ENCODE measurements at regions not wholly inside any gene's neighbourhood (a gene's known extent, or its start where the extent isn't known, plus 50 kb on each side); places are given as distances from the start of the nearest gene placed in this dataset.
A peak's percentile ranks its signal among the peaks of the same experiment; 100 is the strongest.

DNA sequence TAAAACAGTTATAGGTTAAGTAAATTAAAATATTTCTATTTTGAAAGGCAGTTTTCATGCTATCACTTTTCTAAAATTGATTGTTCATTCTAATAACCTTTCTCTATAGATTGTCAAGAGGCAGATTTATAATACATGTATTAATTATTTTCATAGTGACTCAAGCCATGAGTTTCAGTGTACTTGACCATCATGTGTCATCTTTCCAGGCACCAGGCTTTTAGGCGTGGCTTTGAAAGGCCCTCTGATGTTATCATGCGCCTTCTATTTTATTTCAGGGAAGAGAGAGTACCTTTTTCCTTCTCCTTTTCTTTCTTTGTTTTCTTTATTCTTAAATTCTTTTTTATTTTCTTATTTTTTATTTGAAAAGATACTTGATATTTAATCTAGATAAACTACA lies 128.3 kb upstream of the ETAA1 start:
- TF ChIP-seq POLR2A (IDR thresholded peaks at IDR 0.05; ENCODE audit: low read depth, low read length), result no peak
- no peak for TF ChIP-seq EZH2 (IDR thresholded peaks at IDR 0.05; ENCODE audit: borderline replicate concordance, low read depth, low read length, severe bottlenecking)
- TF ChIP-seq, protein P1, sequence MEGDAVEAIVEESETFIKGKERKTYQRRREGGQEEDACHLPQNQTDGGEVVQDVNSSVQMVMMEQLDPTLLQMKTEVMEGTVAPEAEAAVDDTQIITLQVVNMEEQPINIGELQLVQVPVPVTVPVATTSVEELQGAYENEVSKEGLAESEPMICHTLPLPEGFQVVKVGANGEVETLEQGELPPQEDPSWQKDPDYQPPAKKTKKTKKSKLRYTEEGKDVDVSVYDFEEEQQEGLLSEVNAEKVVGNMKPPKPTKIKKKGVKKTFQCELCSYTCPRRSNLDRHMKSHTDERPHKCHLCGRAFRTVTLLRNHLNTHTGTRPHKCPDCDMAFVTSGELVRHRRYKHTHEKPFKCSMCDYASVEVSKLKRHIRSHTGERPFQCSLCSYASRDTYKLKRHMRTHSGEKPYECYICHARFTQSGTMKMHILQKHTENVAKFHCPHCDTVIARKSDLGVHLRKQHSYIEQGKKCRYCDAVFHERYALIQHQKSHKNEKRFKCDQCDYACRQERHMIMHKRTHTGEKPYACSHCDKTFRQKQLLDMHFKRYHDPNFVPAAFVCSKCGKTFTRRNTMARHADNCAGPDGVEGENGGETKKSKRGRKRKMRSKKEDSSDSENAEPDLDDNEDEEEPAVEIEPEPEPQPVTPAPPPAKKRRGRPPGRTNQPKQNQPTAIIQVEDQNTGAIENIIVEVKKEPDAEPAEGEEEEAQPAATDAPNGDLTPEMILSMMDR (IDR thresholded peaks at IDR 0.05; ENCODE audit: extremely low read depth in 1 of 2, insufficient read depth in 1 of 2, low read depth in 1 of 2, low read length in 2 of 2), result no peak
- TF ChIP-seq, protein P2, sequence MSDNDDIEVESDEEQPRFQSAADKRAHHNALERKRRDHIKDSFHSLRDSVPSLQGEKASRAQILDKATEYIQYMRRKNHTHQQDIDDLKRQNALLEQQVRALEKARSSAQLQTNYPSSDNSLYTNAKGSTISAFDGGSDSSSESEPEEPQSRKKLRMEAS (IDR thresholded peaks at IDR 0.05; ENCODE audit: insufficient read depth, insufficient read length), result no peak
- TF ChIP-seq MYC (IDR thresholded peaks at IDR 0.05; ENCODE audit: low read depth, low read length), result no peak
- no peak for TF ChIP-seq POLR2AphosphoS5 (IDR thresholded peaks at IDR 0.05; ENCODE audit: insufficient read depth, low read depth, low read length)
- peak; percentile 74 for TF ChIP-seq GATA2 (IDR thresholded peaks at IDR 0.05; ENCODE audit: insufficient read depth, insufficient read length, low read depth, low read length)

Measured in endothelial cell of umbilical vein (primary cell).